Lower lobe of right lung (tissue), 2 donors: ENCODE measurements at regions not wholly inside any gene's neighbourhood (a gene's known extent, or its start where the extent isn't known, plus 50 kb on each side); places are given as distances from the start of the nearest gene placed in this dataset.

Source experiments
- ATAC-seq, 2 donors: fragments of 200-7000 bp; cut with Tn5 transposase; one replicate each; pipeline ENCODE4 v1.9.1; 2020 to 2022; ENCODE audit warnings: mild to moderate bottlenecking in 2 of 2, moderate library complexity in 2 of 2
- DNase-seq: peaks from one replicate; pipeline ENCODE4 v3.0.0-alpha.2; 2020
- H3K27ac ChIP-seq: fragments of 200-600 bp; one replicate; pipeline ENCODE4 v1.8.0; 2022
- H3K27me3 ChIP-seq: fragments of 200-600 bp; one replicate; pipeline ENCODE4 v1.8.0; 2022; ENCODE audit warnings: low read depth
- H3K36me3 ChIP-seq: fragments of 200-600 bp; one replicate; pipeline ENCODE4 v1.8.0; 2022; ENCODE audit warnings: mild to moderate bottlenecking
- H3K4me1 ChIP-seq: fragments of 200-600 bp; one replicate; pipeline ENCODE4 v1.8.0; 2022
- H3K4me3 ChIP-seq: fragments of 200-600 bp; one replicate; pipeline ENCODE4 v1.8.0; 2022; ENCODE audit warnings: mild to moderate bottlenecking
- H3K9me3 ChIP-seq: fragments of 200-600 bp; one replicate; pipeline ENCODE4 v1.8.0; 2022
- intact Hi-C: fragments of 100-400 bp; cut with DNase I; formaldehyde crosslinking; loops from one replicate; pipeline ENCODE4 v1.11.0; 2022
- TF ChIP-seq, protein P1 (sequence below): fragments of 200-600 bp; IDR thresholded peaks from one replicate; pipeline ENCODE4 v1.8.0; 2022; ENCODE audit warnings: antibody characterized with exemption, mild to moderate bottlenecking
- donor health status: DM: no; HTN: yes; CAD: no; lungs with severe emphysema.

DNA sequence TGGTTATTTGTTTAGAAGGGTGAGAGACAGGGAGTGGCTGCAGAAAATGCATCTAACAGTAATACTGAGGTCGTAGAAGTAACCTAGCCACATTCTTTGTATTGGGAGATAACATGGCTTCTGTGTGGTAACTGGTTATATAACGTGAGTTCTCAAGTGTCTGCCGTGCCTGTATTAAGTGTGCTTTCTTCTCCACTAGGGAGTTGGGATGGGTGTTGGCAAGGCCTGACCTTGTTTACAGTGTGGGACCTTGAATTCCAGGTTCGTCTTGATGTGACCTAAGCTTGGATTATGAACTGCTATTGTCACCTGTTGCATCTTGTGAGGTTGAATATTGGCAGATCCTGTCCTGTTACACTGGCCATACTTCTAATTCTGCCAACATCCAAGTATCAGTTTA is 145.3 kb upstream of the NAMPT start:
- DNase-seq (no peak), ATAC-seq (peak; percentile 67 to 75)
- Histone ChIP-seq H3K27me3 (no peaks in the 10 kb centered on the region), H3K27ac (peak overlapping the region; percentile 28), H3K4me3 (no peak overlapping the region), H3K4me1 (peaks cover 18% of the 10 kb centered on the region), H3K9me3 (no peaks in the 10 kb centered on the region), H3K36me3 (no peaks in the 10 kb centered on the region)
- TF ChIP-seq, protein P1, sequence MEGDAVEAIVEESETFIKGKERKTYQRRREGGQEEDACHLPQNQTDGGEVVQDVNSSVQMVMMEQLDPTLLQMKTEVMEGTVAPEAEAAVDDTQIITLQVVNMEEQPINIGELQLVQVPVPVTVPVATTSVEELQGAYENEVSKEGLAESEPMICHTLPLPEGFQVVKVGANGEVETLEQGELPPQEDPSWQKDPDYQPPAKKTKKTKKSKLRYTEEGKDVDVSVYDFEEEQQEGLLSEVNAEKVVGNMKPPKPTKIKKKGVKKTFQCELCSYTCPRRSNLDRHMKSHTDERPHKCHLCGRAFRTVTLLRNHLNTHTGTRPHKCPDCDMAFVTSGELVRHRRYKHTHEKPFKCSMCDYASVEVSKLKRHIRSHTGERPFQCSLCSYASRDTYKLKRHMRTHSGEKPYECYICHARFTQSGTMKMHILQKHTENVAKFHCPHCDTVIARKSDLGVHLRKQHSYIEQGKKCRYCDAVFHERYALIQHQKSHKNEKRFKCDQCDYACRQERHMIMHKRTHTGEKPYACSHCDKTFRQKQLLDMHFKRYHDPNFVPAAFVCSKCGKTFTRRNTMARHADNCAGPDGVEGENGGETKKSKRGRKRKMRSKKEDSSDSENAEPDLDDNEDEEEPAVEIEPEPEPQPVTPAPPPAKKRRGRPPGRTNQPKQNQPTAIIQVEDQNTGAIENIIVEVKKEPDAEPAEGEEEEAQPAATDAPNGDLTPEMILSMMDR: no peak
- intact Hi-C loops: no loop called here

DNA sequence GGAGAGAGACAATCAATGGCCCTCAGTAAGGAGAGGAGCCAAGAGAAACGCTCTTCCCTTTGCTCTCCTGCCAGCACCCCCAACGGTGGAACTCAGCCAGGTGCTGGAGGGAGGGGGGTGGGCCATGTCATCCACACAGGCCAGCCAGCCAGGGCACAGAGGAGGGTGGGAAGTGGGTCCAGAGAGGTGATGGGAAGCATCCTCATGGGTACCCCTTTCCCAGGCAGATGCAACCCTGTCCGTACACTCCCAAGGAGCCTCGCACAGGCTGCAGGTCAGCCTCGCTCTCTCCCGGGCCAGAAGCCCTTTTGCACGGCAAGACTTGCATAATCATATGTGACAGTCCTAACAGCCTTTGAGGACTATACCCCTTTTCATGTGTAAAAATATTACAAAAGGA is 142.0 kb upstream of the NAMPT start:
- Histone ChIP-seq H3K27ac (peak overlapping the region; percentile 84), H3K36me3 (no peaks in the 10 kb centered on the region), H3K27me3 (no peaks in the 10 kb centered on the region), H3K9me3 (no peaks in the 10 kb centered on the region), H3K4me3 (no peak overlapping the region), H3K4me1 (peaks cover 37% of the 10 kb centered on the region)
- DNase-seq (no peak), ATAC-seq (no peak)
- TF ChIP-seq, protein P1: no peak
- intact Hi-C loops: no loop called here

DNA sequence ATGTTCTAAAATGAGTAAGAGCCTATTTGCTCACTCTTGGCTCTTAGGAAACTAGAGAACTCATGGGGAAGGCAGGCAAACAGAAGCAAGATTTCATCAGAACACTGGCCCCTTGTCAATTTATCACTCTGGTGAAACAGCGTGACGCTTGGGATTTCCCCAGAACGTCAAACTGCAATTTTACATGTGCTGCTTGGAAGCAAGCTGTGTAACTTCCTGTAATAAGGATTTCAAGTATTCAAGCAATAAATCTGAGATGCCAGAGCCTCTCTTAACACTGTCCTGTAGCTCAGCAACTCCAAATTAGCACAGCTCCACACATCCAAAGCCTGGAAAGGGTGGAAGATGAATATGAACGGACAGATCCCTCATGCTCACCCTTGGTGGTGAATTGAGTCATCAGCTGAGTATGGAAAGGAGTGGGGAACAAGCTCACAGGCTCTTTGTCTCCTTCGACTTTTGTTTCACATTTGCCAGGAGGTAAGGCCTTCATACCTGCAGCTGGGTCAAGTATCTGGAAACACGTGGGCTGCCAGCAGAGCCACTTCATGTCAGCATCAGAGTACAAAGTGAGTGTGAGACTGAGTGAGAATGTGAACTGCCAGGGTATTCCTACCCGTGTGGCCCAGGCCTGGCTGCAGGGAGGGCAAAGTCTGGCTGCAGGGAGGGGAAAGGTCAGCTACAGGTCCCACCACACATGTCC is 140.4 kb upstream of the NAMPT start:
- H3K36me3 ChIP-seq: no peaks in the 10 kb centered on the region
- intact Hi-C loops: no loop called here
- peak overlapping the region; percentile 84 for H3K27ac ChIP-seq
- peaks cover 54% of the 10 kb centered on the region for H3K4me1 ChIP-seq
- ATAC-seq (peak; percentile 79 to 84), DNase-seq (peak; percentile 69)
- no peaks in the 10 kb centered on the region for H3K27me3 ChIP-seq
- TF ChIP-seq, protein P1: no peak
- H3K9me3 ChIP-seq: no peaks in the 10 kb centered on the region
- H3K4me3 ChIP-seq: no peak overlapping the region

DNA sequence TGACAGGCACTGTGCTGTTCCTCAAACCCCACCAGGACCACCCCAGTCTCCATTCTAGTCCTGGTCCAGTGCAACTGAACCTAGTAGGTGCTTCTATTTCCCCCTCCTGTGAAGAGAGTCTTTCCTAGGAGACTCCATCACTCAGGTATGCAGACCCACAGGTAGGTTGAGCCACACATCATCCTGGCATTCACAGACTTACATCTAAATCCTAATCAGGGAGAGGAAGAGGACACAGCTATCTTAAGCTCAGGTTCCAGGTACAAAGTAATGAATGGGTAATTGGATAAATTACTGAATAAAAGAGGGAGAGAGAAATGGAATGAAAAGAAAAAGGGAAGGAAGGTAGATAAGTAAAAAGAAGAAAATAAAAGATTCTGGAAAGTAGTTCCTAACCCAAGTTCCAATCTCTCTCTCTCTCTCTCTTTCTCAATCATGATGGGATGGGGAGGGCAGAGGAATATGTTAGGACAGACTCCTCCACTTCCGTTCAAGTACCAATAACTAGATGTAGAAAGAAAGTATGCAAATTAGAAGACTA is 139.8 kb upstream of the NAMPT start:
- peaks cover 60% of the 10 kb centered on the region for H3K4me1 ChIP-seq
- intact Hi-C loops: no loop called here
- no peak overlapping the region for H3K4me3 ChIP-seq
- DNase-seq (no peak), ATAC-seq (no peak)
- H3K36me3 ChIP-seq: no peaks in the 10 kb centered on the region
- peak overlapping the region; percentile 57 for H3K27ac ChIP-seq
- H3K27me3 ChIP-seq: no peaks in the 10 kb centered on the region
- TF ChIP-seq, protein P1: no peak
- H3K9me3 ChIP-seq: no peaks in the 10 kb centered on the region

DNA sequence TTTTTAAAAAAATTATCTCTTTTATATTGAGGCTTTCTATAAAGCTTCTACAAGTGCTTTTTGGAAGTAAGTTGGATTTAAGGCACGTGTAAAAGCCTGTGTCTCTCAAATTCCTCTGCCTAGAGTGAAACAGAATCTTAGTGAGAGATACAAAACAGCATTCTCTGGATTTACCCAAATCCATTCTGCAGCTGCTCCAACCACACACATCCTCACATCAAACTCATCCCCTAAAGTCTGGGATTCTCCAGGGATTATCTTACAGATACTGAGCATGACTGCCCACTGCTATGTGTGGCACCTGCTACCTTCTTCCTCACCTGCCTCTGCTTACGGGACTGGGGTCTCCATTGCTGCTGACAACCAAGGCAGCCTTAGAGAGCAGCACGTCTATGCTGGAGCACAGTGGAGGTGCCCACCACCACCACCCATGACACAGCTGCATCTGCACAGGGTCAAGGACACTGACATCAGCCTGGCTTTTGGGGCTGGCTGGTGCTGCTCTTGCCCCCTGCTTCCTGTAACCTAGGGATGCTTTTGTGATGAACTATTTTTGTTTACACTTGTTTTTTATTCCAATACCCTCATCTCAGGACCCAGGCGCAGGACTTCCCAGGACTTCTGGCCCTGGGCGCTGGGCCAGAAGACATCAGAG is 139.2 kb upstream of the NAMPT start:
- Histone ChIP-seq H3K27me3 (no peaks in the 10 kb centered on the region), H3K9me3 (no peaks in the 10 kb centered on the region), H3K4me1 (peaks cover 64% of the 10 kb centered on the region), H3K36me3 (no peaks in the 10 kb centered on the region), H3K27ac (peak overlapping the region; percentile 57), H3K4me3 (no peak overlapping the region)
- TF ChIP-seq, protein P1: no peak
- intact Hi-C loops: no loop called here
- ATAC-seq (no peak), DNase-seq (no peak)
